ENCODE measurements at regions not wholly inside any gene's neighbourhood (a gene's known extent, or its start where the extent isn't known, plus 50 kb on each side); places are given as distances from the start of the nearest gene placed in this dataset.

DNA sequence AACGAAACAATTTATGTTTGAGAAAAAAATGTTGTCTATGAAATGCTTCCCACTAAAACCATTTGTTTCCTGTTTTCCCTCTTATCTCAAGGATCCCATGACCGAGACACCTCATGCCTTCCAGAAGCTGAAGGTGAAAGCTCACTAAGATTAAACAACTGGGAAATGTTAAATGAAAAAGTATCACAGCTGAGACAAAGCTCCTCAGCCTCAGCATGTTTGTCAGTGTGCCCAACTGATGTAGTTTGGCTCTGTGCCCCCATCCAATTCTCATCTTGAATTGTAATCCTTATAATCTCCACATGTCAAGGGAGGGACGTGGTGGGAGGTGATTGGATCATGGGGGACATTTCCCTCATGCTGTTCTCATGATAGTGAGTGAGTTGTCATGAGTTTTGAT is 327.3 kb downstream of the HTR7 start:
- H3K9me3 Mint-ChIP-seq = peaks cover 0 to 4% (median 1%) of the 10 kb centered on the region in 9 donors
- no peak overlapping the region for H3K4me3 Mint-ChIP-seq
- H3K36me3 Mint-ChIP-seq = no peaks in the 10 kb centered on the region
- no peak for DNase-seq
- peaks cover 0 to 19% (median 6%) of the 10 kb centered on the region in 5 donors for H3K27me3 Mint-ChIP-seq
- H3K27ac Mint-ChIP-seq = no peak overlapping the region
- no peak for ATAC-seq
- no peaks in the 10 kb centered on the region for H3K4me1 Mint-ChIP-seq
- POLR2A ChIA-PET = no interaction called here

DNA sequence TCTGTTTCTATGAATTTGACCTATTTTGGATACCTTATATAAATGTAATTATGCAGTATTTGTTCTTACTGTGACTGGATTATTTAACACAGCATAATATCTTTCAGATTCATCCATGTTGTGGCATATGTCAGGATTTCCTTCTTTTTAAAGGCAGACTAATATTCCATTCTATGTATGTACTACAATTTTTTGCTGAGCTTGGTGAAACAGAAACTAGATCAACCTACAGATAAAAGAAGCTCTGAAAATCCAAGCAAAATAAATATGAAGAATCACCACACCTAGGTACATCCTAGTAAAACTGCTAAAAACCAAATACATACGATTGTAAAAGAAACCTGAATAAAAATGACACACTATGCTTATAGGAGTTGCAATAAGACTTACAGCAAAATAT is 300.5 kb downstream of the HTR7 start:
- no peak for ATAC-seq
- H3K27ac Mint-ChIP-seq = no peak overlapping the region
- POLR2A ChIA-PET = no interaction called here
- H3K9me3 Mint-ChIP-seq = peaks cover 0 to 22% (median 1%) of the 10 kb centered on the region in 9 donors
- DNase-seq = no peak
- H3K4me1 Mint-ChIP-seq = no peaks in the 10 kb centered on the region
- no peaks in the 10 kb centered on the region for H3K36me3 Mint-ChIP-seq
- H3K4me3 Mint-ChIP-seq = no peak overlapping the region
- H3K27me3 Mint-ChIP-seq = peaks cover 1 to 23% (median 7%) of the 10 kb centered on the region in 5 donors

DNA sequence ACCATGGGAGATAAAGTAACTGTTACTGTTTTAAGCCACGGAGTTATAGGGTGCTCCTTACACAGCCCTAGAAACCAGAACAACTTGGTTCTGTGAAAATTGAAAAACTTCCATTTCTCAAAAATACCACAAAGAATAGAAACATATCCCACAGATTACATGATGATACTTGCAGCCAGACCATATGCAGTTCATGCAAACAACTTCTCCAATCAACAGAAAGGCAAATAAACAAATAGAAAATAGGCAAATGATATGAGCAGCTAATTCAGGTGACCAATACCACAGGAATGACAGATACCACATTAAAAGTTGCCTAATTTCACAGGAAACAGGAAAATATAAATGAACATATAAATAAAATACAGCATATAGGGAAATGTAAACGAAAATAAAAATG is 297.5 kb downstream of the HTR7 start:
- POLR2A ChIA-PET = no interaction called here
- DNase-seq (no peak), ATAC-seq (no peak)
- Mint-ChIP-seq H3K27me3 (peaks cover 0 to 8% (median 2%) of the 10 kb centered on the region in 5 donors), H3K36me3 (no peaks in the 10 kb centered on the region), H3K4me1 (no peaks in the 10 kb centered on the region), H3K4me3 (no peak overlapping the region), H3K9me3 (peaks cover 0 to 22% (median 1%) of the 10 kb centered on the region in 9 donors), H3K27ac (no peak overlapping the region)

DNA sequence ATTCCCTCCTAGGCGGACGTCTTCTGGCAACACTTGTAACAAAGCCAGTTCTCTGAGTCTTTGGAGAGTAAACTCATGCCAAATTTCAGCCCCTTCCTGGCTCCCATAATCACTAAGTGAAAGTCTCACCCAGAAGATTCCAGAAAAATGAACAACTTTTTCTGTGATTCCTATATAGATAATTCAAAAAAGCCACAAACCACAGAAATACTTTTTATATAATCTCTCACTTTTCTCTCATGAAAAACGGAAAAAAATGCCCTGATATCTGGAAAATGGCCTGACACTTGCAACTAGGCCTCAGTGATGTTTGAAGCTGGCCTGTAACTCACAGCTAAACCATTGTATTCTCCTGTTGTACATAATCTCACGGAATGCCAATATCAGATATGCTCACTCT is 296.2 kb downstream of the HTR7 start:
- ATAC-seq (no peak), DNase-seq (no peak)
- POLR2A ChIA-PET = no interaction called here
- no peaks in the 10 kb centered on the region for H3K36me3 Mint-ChIP-seq
- no peaks in the 10 kb centered on the region for H3K4me1 Mint-ChIP-seq
- peaks cover 0 to 22% (median 0%) of the 10 kb centered on the region in 9 donors for H3K9me3 Mint-ChIP-seq
- no peak overlapping the region for H3K27ac Mint-ChIP-seq
- no peak overlapping the region for H3K4me3 Mint-ChIP-seq
- no peaks in the 10 kb centered on the region for H3K27me3 Mint-ChIP-seq

DNA sequence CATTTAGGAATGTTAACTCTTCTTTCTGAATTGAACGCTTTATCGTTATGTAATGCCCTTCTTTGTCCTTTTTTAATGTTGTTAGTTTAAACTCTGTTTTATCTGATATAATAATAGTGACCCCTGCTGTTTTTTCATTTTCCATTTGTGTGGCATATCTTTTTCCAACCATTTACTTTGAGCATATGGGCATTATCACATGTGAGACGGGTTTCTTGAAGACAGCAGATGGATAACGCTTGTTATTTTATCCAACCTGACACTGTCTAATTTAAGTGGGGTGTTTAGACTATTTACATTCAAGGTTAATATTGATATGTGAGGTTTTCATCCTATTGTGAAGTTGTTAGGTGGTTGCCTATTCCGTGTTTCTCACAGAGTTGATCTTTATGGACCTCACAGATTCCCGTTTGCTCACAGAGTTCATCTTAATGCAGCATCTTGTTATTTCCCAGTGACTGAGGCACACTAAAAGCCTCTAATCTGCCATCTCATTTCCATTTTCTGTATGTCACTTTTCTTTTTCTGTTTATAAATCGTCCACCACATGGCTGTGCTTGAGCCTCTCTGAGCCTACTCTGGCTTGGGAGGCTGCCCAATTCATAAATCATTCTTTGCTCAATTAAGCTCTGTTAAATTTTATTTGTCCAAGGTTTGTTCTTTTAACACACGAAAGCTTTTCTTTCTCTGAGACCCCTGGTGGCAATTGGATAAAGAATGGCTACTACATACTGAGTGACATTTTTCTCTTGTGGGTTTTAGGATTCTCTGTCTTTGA is 286.2 kb downstream of the HTR7 start:
- Mint-ChIP-seq H3K36me3 (no peaks in the 10 kb centered on the region), H3K9me3 (peaks cover 0 to 4% (median 0%) of the 10 kb centered on the region in 9 donors), H3K4me3 (no peak overlapping the region), H3K27ac (no peak overlapping the region), H3K4me1 (no peaks in the 10 kb centered on the region), H3K27me3 (peaks cover 8 to 29% (median 11%) of the 10 kb centered on the region in 5 donors)
- DNase-seq (no peak), ATAC-seq (no peak)
- POLR2A ChIA-PET = no interaction called here

DNA sequence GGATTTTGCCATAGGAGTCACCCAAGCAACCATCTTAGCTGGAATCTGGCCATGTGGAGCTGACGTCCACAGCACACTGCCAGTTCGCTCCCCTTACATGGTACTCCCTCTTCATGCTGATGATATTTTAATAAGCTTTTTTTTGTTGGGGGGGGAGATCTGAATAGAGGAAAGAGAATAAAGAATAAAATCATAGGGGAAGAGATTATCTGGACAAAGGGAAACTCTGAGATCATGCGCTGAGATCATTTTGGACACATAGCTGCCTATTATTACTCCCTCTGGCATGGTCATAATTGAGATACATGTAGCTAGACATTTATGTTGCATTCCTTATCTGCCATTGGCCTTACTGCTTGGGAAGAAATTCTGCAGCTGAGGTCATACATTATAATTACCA is 282.7 kb downstream of the HTR7 start:
- no peaks in the 10 kb centered on the region for H3K4me1 Mint-ChIP-seq
- no peak for ATAC-seq
- peaks cover 12 to 39% (median 16%) of the 10 kb centered on the region in 5 donors for H3K27me3 Mint-ChIP-seq
- H3K9me3 Mint-ChIP-seq = peaks cover 0 to 4% (median 0%) of the 10 kb centered on the region in 9 donors
- no peak for DNase-seq
- H3K27ac Mint-ChIP-seq = no peak overlapping the region
- POLR2A ChIA-PET = no interaction called here
- no peak overlapping the region for H3K4me3 Mint-ChIP-seq
- no peaks in the 10 kb centered on the region for H3K36me3 Mint-ChIP-seq

DNA sequence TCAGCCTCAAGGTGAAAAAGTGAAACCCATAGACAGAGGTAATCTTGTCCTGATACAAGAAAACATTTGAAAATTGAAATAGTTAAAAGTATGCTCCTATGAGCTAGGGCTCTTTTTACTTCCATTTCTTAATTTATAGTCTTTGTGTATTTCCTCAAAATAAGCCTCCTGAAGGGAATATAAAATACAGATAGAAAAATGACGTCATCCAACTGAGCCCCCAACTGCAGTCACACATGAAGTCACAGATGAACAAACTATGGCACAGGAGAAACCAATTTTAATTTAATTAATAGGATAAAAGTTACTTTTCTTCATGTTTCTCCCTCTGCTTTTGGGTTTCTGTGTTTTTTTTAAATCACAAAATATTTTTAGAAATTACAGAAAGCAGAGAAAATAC is 280.3 kb downstream of the HTR7 start:
- no peak overlapping the region for H3K27ac Mint-ChIP-seq
- POLR2A ChIA-PET = no interaction called here
- H3K4me3 Mint-ChIP-seq = no peak overlapping the region
- peaks cover 9 to 33% (median 16%) of the 10 kb centered on the region in 5 donors for H3K27me3 Mint-ChIP-seq
- ATAC-seq = no peak
- no peaks in the 10 kb centered on the region for H3K36me3 Mint-ChIP-seq
- no peaks in the 10 kb centered on the region for H3K4me1 Mint-ChIP-seq
- H3K9me3 Mint-ChIP-seq = peaks cover 0 to 4% (median 0%) of the 10 kb centered on the region in 9 donors
- DNase-seq = no peak

DNA sequence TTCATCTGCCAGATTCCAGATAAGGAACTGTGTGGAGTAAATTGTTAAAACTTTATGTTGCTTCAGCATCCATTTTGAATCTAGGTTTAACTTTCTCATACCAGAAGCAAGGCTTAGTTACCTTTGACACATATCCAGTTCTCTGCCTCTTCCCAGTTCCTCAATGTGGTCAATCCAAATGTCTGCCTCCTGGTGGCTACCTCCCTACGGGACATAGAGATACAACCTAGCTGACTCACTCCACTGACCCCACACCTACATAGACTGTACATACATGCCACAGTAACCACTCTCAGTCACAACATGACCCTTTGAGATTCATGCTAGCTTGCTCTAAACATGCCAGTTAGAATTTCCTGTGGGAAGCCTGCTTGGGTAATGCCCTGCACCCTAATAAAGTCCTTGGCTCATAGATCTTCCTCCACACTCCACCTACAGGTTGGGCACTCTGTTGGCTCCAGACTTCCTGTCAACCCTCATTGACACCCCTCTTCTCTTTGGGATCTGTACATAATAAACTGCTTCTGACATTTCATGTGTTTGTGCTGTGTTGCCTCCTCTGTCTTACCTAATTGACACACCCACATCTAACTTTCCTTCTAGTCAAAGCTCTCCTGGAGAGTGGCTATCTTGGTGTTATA is 278.1 kb downstream of the HTR7 start:
- H3K9me3 Mint-ChIP-seq = no peaks in the 10 kb centered on the region

DNA sequence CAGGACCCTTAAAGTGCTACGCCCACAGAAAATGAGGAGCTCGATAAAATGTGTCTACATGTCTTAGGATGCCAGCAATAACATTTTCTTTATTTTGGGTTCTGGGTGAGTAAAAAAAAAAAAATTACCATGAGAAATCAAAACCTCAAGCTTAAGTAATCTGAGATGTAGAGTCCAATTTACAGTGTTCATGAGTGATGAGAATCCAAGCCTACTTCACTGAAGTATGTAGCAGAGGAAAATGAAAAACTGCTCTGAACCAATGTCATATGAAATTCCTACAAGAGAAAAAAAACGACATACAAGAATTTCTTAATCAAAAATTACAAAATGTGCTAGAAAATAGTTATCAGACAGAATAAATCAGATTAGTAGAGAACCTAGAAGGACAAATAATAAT is 274.4 kb downstream of the HTR7 start:
- POLR2A ChIA-PET = no interaction called here
- Mint-ChIP-seq H3K36me3 (no peaks in the 10 kb centered on the region), H3K4me3 (no peak overlapping the region), H3K27me3 (peaks cover 7 to 24% (median 15%) of the 10 kb centered on the region in 5 donors), H3K4me1 (no peaks in the 10 kb centered on the region), H3K27ac (no peak overlapping the region), H3K9me3 (no peaks in the 10 kb centered on the region)
- ATAC-seq = no peak
- no peak for DNase-seq

More for the DNA sequence above, 278.1 kb downstream of the HTR7 start:
- DNase-seq (no peak), ATAC-seq (no peak)
- no peak overlapping the region for H3K27ac Mint-ChIP-seq
- H3K27me3 Mint-ChIP-seq = peaks cover 5 to 17% (median 10%) of the 10 kb centered on the region in 5 donors
- H3K4me3 Mint-ChIP-seq = no peak overlapping the region
- H3K4me1 Mint-ChIP-seq = no peaks in the 10 kb centered on the region
- H3K36me3 Mint-ChIP-seq = no peaks in the 10 kb centered on the region
- POLR2A ChIA-PET = no interaction called here

DNA sequence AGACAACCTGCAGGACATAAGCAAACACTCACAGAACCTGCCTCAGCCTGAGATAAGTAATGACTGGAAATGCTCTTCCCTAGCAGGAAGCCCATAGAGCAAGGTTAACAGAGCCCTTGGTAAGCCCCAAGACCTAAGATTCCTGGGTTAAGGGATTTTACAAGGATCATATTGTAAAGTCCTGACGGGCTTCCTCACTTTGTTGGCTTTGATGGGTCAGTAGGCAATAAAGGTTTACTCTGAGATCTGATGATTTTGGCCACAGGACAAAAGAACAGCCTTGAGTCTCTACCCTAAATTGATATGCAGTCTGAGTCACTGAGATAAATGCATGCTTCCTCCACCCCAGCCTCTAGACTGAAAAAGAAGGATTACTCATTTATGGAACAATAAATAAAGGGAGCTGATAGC is 270.8 kb downstream of the HTR7 start:
- no peak overlapping the region for H3K4me3 Mint-ChIP-seq
- no peaks in the 10 kb centered on the region for H3K36me3 Mint-ChIP-seq
- no peak overlapping the region for H3K27ac Mint-ChIP-seq
- POLR2A ChIA-PET = no interaction called here
- DNase-seq (no peak), ATAC-seq (no peak)
- H3K4me1 Mint-ChIP-seq = no peaks in the 10 kb centered on the region
- H3K9me3 Mint-ChIP-seq = no peaks in the 10 kb centered on the region
- peaks cover 2 to 17% (median 8%) of the 10 kb centered on the region in 5 donors for H3K27me3 Mint-ChIP-seq

DNA sequence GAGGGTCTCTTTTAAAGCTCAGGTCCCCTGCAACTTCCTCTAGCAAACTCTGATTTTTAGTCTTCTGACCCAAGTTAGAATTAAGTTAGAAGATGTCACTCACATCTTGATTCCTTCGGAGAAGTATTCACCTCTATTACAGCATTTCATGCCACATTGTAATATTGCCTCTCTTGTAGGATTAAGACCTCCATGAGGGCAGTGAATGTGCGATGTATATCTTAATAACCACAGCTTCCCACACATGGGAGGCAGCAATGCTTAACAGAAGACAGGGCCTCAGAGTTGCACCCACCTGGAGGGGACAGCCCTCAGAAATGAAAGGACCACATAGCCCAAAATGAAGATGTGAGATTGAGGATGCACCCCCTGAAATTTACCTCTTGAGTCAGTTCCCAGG is 270.3 kb downstream of the HTR7 start:
- peaks cover 2 to 17% (median 8%) of the 10 kb centered on the region in 5 donors for H3K27me3 Mint-ChIP-seq

DNA sequence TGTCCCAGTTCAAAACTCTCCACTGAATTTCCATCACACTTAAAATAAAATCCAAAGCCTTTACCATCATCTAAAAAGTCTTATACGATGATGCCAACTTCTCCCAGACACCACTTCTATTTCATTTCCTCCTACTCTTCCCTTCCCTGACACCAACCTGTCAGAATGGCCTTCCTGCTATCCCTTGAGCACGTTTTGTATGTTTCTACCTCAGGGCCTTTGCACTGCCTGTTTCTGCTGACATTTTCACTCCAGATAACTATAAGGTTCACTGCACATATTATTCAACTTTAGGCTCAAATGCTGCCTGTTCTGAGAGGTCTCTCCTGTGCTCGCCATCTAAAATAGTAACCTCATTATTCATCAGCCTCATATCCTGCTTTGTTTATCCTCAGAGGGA is 269.6 kb downstream of the HTR7 start:
- peaks cover 2 to 17% (median 8%) of the 10 kb centered on the region in 5 donors for H3K27me3 Mint-ChIP-seq
- ATAC-seq (no peak), DNase-seq (no peak)
- no peaks in the 10 kb centered on the region for H3K4me1 Mint-ChIP-seq
- no peaks in the 10 kb centered on the region for H3K9me3 Mint-ChIP-seq
- H3K36me3 Mint-ChIP-seq = no peaks in the 10 kb centered on the region
- H3K27ac Mint-ChIP-seq = no peak overlapping the region
- POLR2A ChIA-PET = no interaction called here
- H3K4me3 Mint-ChIP-seq = no peak overlapping the region

More for the DNA sequence above, 270.3 kb downstream of the HTR7 start:
- Mint-ChIP-seq H3K4me3 (no peak overlapping the region), H3K4me1 (no peaks in the 10 kb centered on the region), H3K27ac (no peak overlapping the region), H3K9me3 (no peaks in the 10 kb centered on the region), H3K36me3 (no peaks in the 10 kb centered on the region)
- DNase-seq (no peak), ATAC-seq (no peak)
- POLR2A ChIA-PET = no interaction called here

DNA sequence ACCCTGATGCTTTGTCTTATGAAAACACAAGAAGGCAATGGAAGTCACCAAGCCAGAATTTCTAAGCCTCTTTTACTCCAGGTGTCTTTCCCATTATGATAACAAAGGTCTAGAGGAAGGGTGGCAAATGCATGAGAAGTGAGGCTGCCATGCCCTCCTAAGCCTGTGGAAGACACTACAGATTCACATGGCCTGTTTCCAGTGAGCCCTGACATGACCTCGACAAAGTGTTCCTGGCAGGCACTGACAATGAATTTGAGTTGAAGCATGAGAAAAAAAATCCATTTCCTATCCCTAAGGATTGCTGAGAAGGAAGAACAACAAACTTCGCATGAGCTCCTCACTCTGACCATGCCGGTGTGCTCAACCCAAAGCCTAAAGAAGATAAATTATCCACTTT is 268.0 kb downstream of the HTR7 start:
- Mint-ChIP-seq H3K36me3 (no peaks in the 10 kb centered on the region), H3K27me3 (peaks cover 2 to 17% (median 6%) of the 10 kb centered on the region in 5 donors), H3K9me3 (no peaks in the 10 kb centered on the region), H3K4me3 (no peak overlapping the region), H3K27ac (no peak overlapping the region), H3K4me1 (no peaks in the 10 kb centered on the region)
- DNase-seq (no peak), ATAC-seq (no peak)
- POLR2A ChIA-PET = no interaction called here

DNA sequence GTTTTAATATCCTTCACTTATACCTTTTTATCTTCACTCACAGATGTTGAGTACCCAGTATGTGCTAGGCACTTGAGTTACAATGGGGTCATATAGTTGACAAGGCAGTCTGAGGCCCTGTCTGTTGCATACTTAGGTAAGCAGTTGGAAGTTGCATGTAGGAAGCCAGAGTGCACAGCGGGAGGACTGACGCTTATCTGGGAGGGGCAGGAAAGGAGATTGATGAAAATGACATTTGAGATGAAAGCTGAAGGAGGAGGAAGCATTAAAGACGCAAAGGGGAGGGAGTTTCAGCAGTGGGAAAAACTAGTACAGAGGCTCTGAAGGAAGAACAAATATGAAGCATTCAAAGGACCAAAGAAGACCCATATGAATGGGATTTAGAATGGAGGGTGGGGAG is 266.2 kb downstream of the HTR7 start:
- Mint-ChIP-seq H3K4me1 (no peaks in the 10 kb centered on the region), H3K27ac (no peak overlapping the region), H3K4me3 (no peak overlapping the region), H3K27me3 (peaks cover 2 to 17% (median 6%) of the 10 kb centered on the region in 5 donors), H3K9me3 (no peaks in the 10 kb centered on the region), H3K36me3 (no peaks in the 10 kb centered on the region)
- ATAC-seq (no peak), DNase-seq (no peak)
- POLR2A ChIA-PET = no interaction called here
